HFF-Myc (cell line): ENCODE measurements at regions not wholly inside any gene's neighbourhood (a gene's known extent, or its start where the extent isn't known, plus 50 kb on each side); places are given as distances from the start of the nearest gene placed in this dataset.

Experiments used
- DNase-seq: peaks from one replicate; pipeline ENCODE4 v3.0.0-alpha.2; 2011; ENCODE audit warnings: low read depth; ENCODE audit errors: extremely low read depth
- H3K4me3 ChIP-seq: replicated peaks from 2 replicates; pipeline ENCODE4 v1.5.1; 2011; ENCODE audit warnings: low read depth, mild to moderate bottlenecking, control low read depth, low read length
- CTCF ChIP-seq: IDR thresholded peaks from 2 replicates; pipeline ENCODE4 v1.5.1; 2012; ENCODE audit warnings: mild to moderate bottlenecking, low read depth, low read length, control low read depth; ENCODE audit errors: missing control alignments

DNA sequence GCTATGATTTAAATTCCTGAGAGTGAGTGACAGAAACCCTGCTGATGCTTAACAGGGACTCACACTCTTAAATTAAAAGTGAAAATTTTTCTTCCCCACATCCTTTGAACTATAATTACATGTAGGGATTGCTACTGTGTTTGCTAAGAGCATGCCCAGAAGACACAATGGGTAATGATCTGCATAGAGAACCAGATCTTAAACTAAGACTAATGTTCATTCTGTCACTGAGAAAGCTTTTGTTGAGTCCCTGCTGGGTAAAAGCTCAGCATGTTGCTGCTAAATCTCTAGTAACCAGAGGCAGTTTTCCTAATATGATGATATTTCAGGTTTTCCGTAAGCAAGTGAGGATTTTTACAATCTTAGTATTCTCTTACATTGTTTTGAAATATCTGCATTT is 424.8 kb upstream of the SMC2 start:
- no peak overlapping the region for H3K4me3 ChIP-seq
- TF ChIP-seq CTCF: no peak
- DNase-seq: no peak

- no peak for TF ChIP-seq CTCF
- no peak for DNase-seq
Observed at GRCh38 chr9:103674271-103674670, 419.8 kb upstream of the SMC2 start.

GRCh38 chr9:103680581-103680980 is 413.5 kb upstream of the SMC2 start:
- DNase-seq: no peak
- H3K4me3 ChIP-seq: no peak overlapping the region
- no peak for TF ChIP-seq CTCF

More at GRCh38 chr9:103674271-103674670, 419.8 kb upstream of the SMC2 start:
- no peak overlapping the region for H3K4me3 ChIP-seq

GRCh38 chr9:103681435-103681834 is 412.7 kb upstream of the SMC2 start:
- no peak overlapping the region for H3K4me3 ChIP-seq
- TF ChIP-seq CTCF: no peak
- no peak for DNase-seq

GRCh38 chr9:103700195-103700962 is 393.7 kb upstream of the SMC2 start:
- no peak for DNase-seq
- no peak overlapping the region for H3K4me3 ChIP-seq
- TF ChIP-seq CTCF: no peak

GRCh38 chr9:103702572-103702971 is 391.5 kb upstream of the SMC2 start:
- H3K4me3 ChIP-seq: no peak overlapping the region
- TF ChIP-seq CTCF: no peak
- DNase-seq: no peak

GRCh38 chr9:103707181-103707580 is 386.9 kb upstream of the SMC2 start:
- no peak for DNase-seq
- no peak overlapping the region for H3K4me3 ChIP-seq
- TF ChIP-seq CTCF: no peak
